Activated CD4-positive, CD25-positive, alpha-beta regulatory T cell treated with anti-CD3 and anti-CD28 coated beads, Interleukin-2, amount 50 U/mL, for 72 hours (primary cell): ENCODE measurements at regions not wholly inside any gene's neighbourhood (a gene's known extent, or its start where the extent isn't known, plus 50 kb on each side); places are given as distances from the start of the nearest gene placed in this dataset.

Experiments used
- DNase-seq: peaks from one replicate; pipeline ENCODE4 v3.0.0; 2021

DNA sequence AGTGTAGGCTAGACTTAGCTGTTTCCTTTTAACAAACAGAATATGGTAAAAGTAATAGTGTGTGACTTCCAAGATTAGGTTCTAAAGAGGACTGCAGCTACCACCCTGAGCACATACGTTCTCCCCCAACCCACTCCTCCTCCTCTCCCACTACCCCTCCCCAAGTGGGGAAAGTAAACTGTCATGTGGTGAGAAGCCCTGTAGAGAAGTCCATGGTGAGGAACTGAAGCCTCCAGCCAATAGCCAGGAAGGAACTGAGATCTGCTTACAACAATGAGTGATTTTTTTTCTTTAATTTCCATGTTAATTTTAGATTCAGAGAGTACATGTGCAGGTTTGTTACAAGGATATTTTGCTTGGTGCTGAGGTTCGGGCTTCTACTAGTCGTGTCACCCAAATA, 57.0 kb upstream of the EGLN3 start:
- no peak for DNase-seq

DNA sequence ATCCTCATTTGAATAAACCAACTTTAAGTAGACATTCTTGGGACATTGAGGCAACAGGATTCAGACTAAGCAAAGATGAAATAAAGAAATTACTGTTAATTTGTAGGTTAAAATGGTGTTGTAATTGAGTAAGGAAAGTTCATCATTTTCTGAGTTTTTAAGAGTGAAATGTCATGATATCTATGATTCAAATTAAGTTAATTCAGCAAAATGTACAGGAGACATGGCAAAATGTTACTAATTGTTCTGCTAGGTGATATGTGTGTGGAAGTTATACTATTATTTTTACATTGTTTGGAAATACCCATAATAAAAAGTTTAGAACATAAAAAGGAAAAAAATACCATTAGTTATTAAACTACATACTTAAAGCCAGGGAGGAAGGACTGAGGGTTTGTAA, 55.0 kb upstream of the EGLN3 start:
- no peak for DNase-seq

DNA sequence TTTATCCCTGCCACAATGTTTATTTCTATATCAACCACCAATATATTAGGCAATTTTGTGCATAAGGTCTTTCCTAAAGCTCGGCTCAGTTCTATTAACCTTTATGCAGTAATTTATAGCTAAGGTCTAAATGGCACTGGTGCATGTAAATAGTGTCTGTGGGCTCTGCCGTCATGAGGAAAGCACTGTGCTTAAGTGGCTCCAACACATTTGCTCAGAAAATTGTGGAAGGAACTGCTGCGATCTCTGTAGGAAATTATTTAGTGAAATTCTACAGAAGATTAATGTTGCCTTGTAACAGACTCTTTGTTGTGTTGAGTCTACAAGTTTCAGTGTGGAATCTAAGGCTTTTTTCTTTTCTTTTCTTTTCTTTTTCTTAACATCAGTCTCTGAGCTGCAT, 54.0 kb upstream of the EGLN3 start:
- DNase-seq: no peak

GRCh38 chr14:34003691-34004090, 52.8 kb upstream of the EGLN3 start:
- DNase-seq: no peak

GRCh38 chr14:34003082-34003668, 52.3 kb upstream of the EGLN3 start:
- no peak for DNase-seq
